GM12872 (cell line): ENCODE measurements at regions not wholly inside any gene's neighbourhood (a gene's known extent, or its start where the extent isn't known, plus 50 kb on each side); places are given as distances from the start of the nearest gene placed in this dataset.

ENCODE experiments used
- TF ChIP-seq, protein P1 (sequence below): IDR thresholded peaks from 3 replicates; pipeline ENCODE4 v1.5.1; 2011; ENCODE audit warnings: low read depth, mild to moderate bottlenecking, low read length, moderate library complexity; ENCODE audit not compliant: insufficient read depth

DNA sequence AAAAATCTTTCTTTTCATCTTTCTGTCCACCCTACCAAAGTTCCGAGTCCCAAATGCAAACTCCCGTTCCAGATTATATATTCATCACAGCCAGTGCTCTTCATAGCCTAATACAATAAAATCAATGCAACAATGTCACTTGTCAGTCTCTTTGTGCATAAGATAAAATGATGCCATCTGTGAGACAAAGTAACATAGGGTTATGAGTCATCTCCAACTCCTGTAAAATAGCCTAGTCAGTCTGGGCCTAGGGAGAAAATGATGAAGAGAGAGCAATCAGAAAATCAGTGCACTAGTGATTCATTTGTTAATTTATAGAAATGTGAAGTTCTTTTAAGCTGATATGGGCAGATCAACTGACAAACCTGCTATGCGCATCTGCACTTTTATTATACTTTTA lies 689.1 kb upstream of the DIAPH2 start:
- TF ChIP-seq, protein P1, sequence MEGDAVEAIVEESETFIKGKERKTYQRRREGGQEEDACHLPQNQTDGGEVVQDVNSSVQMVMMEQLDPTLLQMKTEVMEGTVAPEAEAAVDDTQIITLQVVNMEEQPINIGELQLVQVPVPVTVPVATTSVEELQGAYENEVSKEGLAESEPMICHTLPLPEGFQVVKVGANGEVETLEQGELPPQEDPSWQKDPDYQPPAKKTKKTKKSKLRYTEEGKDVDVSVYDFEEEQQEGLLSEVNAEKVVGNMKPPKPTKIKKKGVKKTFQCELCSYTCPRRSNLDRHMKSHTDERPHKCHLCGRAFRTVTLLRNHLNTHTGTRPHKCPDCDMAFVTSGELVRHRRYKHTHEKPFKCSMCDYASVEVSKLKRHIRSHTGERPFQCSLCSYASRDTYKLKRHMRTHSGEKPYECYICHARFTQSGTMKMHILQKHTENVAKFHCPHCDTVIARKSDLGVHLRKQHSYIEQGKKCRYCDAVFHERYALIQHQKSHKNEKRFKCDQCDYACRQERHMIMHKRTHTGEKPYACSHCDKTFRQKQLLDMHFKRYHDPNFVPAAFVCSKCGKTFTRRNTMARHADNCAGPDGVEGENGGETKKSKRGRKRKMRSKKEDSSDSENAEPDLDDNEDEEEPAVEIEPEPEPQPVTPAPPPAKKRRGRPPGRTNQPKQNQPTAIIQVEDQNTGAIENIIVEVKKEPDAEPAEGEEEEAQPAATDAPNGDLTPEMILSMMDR = no peak

DNA sequence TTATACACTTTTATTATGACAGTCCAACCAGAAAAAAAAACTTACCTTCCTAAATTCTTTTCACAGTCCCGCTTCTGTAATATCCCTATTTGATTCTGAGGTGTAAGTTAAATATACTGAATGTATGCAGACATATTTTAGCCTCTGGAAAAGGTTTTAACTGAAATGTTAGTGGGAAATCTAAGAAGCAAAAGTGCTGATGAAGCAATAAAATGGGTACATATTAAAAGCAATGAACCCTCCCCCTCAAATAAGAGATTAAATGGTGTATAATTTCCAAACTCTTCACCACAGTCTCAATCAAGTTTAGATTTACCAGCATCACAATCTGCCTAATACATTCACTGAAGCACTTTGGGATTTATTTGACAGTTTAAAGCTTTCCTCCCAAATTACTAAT lies 688.3 kb upstream of the DIAPH2 start:
- TF ChIP-seq, protein P1 = no peak

DNA sequence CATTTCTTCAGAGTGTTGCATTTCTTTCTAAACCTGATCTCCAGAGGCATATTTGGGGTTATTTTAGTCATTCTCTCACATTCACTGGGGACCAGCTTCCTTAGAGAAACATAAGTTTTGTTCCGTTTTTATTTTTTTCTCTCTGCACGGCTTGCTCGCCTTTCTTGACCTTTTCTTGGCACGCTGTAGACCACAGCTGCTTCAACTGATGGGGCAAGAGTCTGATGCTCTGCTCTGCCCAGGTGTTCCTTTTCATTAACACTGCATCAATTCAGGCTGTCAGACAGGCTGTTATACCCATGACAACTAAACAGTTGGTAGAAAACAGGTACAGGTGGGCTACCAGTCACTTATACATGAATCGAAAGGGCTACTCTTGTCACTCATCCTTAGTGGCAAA lies 682.2 kb upstream of the DIAPH2 start:
- TF ChIP-seq, protein P1 = no peak

DNA sequence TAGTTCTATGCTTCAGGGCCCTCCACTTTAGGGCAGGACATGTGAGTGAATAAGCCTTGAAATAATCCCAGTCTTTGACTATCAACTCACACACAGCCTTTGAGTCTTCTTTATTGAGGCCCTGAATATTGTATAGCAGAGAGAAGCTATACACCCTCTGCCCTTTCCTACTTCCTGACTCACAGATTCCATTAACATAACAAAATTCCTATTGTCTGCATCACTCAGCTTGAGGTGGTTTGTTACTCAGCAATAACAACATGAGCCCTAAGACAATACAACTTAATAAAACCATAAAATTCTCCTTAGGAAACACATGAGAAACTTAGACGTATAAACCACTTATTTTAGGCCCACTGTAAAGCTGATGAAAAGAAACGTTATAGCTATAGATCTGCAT lies 680.3 kb upstream of the DIAPH2 start:
- TF ChIP-seq, protein P1 = no peak

DNA sequence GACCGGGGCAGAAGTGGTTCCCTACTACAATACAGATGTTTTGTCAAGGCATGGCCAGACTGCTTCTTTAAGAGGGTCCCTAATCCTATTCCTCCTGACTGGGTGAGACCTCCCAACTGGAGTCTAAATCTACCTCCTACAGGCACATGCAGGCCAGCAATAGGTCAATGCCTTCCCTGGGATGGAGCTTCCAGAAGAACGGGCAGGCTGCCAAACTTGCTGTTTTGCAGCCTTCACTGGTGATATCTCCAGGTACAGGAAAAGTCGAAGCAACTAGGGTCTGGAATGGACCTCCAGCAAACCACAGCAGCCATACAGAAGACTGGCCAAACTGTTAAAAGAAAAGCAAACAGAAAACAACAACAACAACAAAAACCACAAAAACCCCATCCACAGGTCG lies 678.4 kb upstream of the DIAPH2 start:
- TF ChIP-seq, protein P1 = no peak

DNA sequence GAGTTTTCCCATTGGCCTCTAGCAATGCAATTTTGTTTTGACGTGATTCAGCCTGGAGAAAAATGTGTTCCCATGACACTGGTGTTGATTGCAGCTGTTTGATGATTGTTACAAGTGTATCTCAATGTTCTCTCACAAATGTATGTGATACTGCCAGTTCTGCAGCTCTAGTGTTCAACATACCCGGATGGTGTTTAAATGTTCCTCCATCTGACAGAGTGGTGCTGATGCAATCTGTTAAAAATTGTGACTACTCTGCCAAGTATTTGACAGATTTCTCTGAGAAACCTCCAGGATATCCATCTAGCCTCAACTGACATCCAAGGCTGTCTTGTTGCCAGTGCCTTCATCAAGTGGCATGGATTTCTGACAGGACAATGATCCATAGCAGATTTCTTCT lies 657.2 kb upstream of the DIAPH2 start:
- TF ChIP-seq, protein P1 = no peak

DNA sequence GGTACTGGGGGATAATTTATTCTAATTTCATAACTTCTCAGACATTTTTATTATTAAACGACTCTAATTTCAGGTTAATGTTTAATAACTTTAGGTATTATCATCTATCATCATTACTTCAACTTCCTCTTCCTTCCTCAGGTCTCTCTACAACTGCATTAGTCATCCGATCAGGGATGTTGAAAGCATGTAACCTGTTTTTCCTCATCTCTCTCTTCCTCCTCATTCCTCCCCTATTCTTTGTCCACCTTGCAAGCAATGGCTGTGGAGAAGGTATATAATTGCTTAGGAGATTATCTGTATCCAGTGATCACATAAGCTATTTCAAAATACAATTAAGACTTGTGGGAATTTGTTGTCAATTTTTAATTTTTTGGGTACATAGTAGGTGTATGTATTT lies 632.6 kb upstream of the DIAPH2 start:
- TF ChIP-seq, protein P1 = no peak

DNA sequence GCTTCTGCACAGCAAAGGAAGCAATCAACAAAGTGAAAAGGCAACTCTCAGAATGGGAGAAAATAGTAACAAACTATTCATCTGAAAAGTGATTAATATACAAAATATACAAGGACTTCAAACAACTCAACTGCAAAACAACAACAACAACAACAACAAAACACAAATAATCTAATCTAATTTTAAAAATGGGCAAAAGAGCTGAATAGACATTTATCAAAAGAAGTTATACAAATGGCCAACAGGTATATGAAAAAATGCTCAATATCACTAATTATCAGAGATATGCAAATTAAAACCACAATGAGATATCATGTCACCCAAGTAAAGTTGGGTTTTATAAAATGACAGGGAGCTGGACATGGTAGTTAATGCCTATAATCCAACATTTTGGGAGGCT lies 602.8 kb upstream of the DIAPH2 start:
- TF ChIP-seq, protein P1 = no peak
